Adipocyte (in vitro differentiated cells): ENCODE measurements at regions not wholly inside any gene's neighbourhood (a gene's known extent, or its start where the extent isn't known, plus 50 kb on each side); places are given as distances from the start of the nearest gene placed in this dataset.
"Not testable (repeated sequence)": the region's sequence is repeated elsewhere in the genome, so short reads cannot be mapped to it uniquely, and the experiment has no call there.

Experiments used
- DNase-seq: peaks from one replicate; pipeline ENCODE4 v3.0.0-alpha.2; 2015; ENCODE audit warnings: low read depth
- H3K27me3 ChIP-seq: replicated peaks from 2 replicates; pipeline ENCODE4 v1.7.0; 2013; ENCODE audit warnings: mild to moderate bottlenecking, low read length, moderate library complexity; ENCODE audit not compliant: control insufficient read depth, insufficient read depth
- H3K36me3 ChIP-seq: 2 replicates; pipeline ENCODE4 v1.7.0; 2013; ENCODE audit warnings: low read length, mild to moderate bottlenecking, moderate library complexity; ENCODE audit not compliant: control insufficient read depth, insufficient read depth, severe bottlenecking
- H3K4me1 ChIP-seq: 2 replicates; pipeline ENCODE4 v1.7.0; 2013; ENCODE audit warnings: mild to moderate bottlenecking, low read length, moderate library complexity; ENCODE audit not compliant: control insufficient read depth, insufficient read depth
- H3K4me3 ChIP-seq: 2 replicates; pipeline ENCODE4 v1.7.0; 2013; ENCODE audit warnings: mild to moderate bottlenecking, low read length, moderate library complexity
- H3K9ac ChIP-seq: 2 replicates; pipeline ENCODE4 v1.7.0; 2013; ENCODE audit warnings: mild to moderate bottlenecking, low read length, moderate library complexity
- H3K9me3 ChIP-seq: 2 replicates; pipeline ENCODE4 v1.7.0; 2013; ENCODE audit warnings: mild to moderate bottlenecking, low read length, moderate library complexity; ENCODE audit not compliant: control insufficient read depth

GRCh38 chr6:85157311-85157710 lies 292.6 kb upstream of the NT5E start:
- Histone ChIP-seq H3K4me3 (no peak overlapping the region), H3K27me3 (no peaks in the 10 kb centered on the region), H3K9ac (no peak overlapping the region), H3K36me3 (no peaks in the 10 kb centered on the region), H3K9me3 (no peaks in the 10 kb centered on the region), H3K4me1 (no peaks in the 10 kb centered on the region)
- DNase-seq, result no peak

GRCh38 chr6:85143676-85144075 lies 306.2 kb upstream of the NT5E start:
- no peak overlapping the region for H3K4me3 ChIP-seq
- H3K9me3 ChIP-seq, result peaks cover 3% of the 10 kb centered on the region
- DNase-seq, result no peak
- no peak overlapping the region for H3K9ac ChIP-seq
- no peaks in the 10 kb centered on the region for H3K27me3 ChIP-seq
- H3K36me3 ChIP-seq, result no peaks in the 10 kb centered on the region
- peaks cover 4% of the 10 kb centered on the region for H3K4me1 ChIP-seq

- H3K36me3 ChIP-seq, result no peaks in the 10 kb centered on the region
- H3K4me1 ChIP-seq, result peaks cover 16% of the 10 kb centered on the region
- no peaks in the 10 kb centered on the region for H3K27me3 ChIP-seq
- H3K9ac ChIP-seq, result no peak overlapping the region
- H3K9me3 ChIP-seq, result no peaks in the 10 kb centered on the region
- no peak overlapping the region for H3K4me3 ChIP-seq
- no peak for DNase-seq
Measured at GRCh38 chr6:85137865-85138264, 312.0 kb upstream of the NT5E start.

- Histone ChIP-seq H3K4me3 (peak overlapping the region; percentile 2), H3K27me3 (no peaks in the 10 kb centered on the region)
Measured at GRCh38 chr6:85136310-85136709, 313.6 kb upstream of the NT5E start.

GRCh38 chr6:85135376-85136094 lies 314.3 kb upstream of the NT5E start:
- Histone ChIP-seq H3K9ac (no peak overlapping the region), H3K27me3 (no peaks in the 10 kb centered on the region), H3K36me3 (no peaks in the 10 kb centered on the region), H3K4me3 (peak overlapping the region; percentile 45), H3K4me1 (peaks cover 16% of the 10 kb centered on the region), H3K9me3 (no peaks in the 10 kb centered on the region)
- peak; percentile 20 for DNase-seq

More at GRCh38 chr6:85136310-85136709, 313.6 kb upstream of the NT5E start:
- no peak for DNase-seq
- H3K36me3 ChIP-seq, result no peaks in the 10 kb centered on the region
- H3K9ac ChIP-seq, result peak overlapping the region; percentile 47
- peaks cover 16% of the 10 kb centered on the region for H3K4me1 ChIP-seq
- no peaks in the 10 kb centered on the region for H3K9me3 ChIP-seq

- Histone ChIP-seq H3K36me3 (no peaks in the 10 kb centered on the region), H3K4me3 (no peak overlapping the region), H3K4me1 (peaks cover 16% of the 10 kb centered on the region), H3K27me3 (no peaks in the 10 kb centered on the region), H3K9me3 (no peaks in the 10 kb centered on the region), H3K9ac (no peak overlapping the region)
- DNase-seq, result no peak
Measured at GRCh38 chr6:85134172-85134571, 315.7 kb upstream of the NT5E start.

- DNase-seq, result no peak
- peaks cover 19% of the 10 kb centered on the region for H3K4me1 ChIP-seq
- no peaks in the 10 kb centered on the region for H3K27me3 ChIP-seq
- H3K9ac ChIP-seq, result no peak overlapping the region
- no peaks in the 10 kb centered on the region for H3K9me3 ChIP-seq
- H3K36me3 ChIP-seq, result no peaks in the 10 kb centered on the region
- no peak overlapping the region for H3K4me3 ChIP-seq
Measured at GRCh38 chr6:85132091-85132490, 317.8 kb upstream of the NT5E start.

GRCh38 chr6:85130743-85131142 lies 319.1 kb upstream of the NT5E start:
- peaks cover 22% of the 10 kb centered on the region for H3K4me1 ChIP-seq
- no peak for DNase-seq
- H3K4me3 ChIP-seq, result no peak overlapping the region
- no peak overlapping the region for H3K9ac ChIP-seq
- no peaks in the 10 kb centered on the region for H3K36me3 ChIP-seq
- no peaks in the 10 kb centered on the region for H3K27me3 ChIP-seq
- no peaks in the 10 kb centered on the region for H3K9me3 ChIP-seq

- Histone ChIP-seq H3K9ac (no peak overlapping the region), H3K27me3 (no peaks in the 10 kb centered on the region), H3K9me3 (no peaks in the 10 kb centered on the region), H3K4me1 (peaks cover 24% of the 10 kb centered on the region), H3K4me3 (no peak overlapping the region), H3K36me3 (no peaks in the 10 kb centered on the region)
- no peak for DNase-seq
Measured at GRCh38 chr6:85129881-85130280, 320.0 kb upstream of the NT5E start.

- no peaks in the 10 kb centered on the region for H3K27me3 ChIP-seq
- no peak for DNase-seq
- peaks cover 27% of the 10 kb centered on the region for H3K4me1 ChIP-seq
- H3K9ac ChIP-seq, result no peak overlapping the region
- no peaks in the 10 kb centered on the region for H3K9me3 ChIP-seq
- H3K36me3 ChIP-seq, result no peaks in the 10 kb centered on the region
- no peak overlapping the region for H3K4me3 ChIP-seq
Measured at GRCh38 chr6:85128781-85129180, 321.1 kb upstream of the NT5E start.

GRCh38 chr6:85128256-85128655 lies 321.6 kb upstream of the NT5E start:
- not testable (repeated sequence) for DNase-seq, H3K36me3 ChIP-seq, H3K4me3 ChIP-seq, H3K9ac ChIP-seq, H3K27me3 ChIP-seq, H3K9me3 ChIP-seq
- H3K4me1 ChIP-seq, result peaks cover 27% of the 10 kb centered on the region

- no peak overlapping the region for H3K9ac ChIP-seq
- DNase-seq, result no peak
Measured at GRCh38 chr6:85127696-85128243, 322.1 kb upstream of the NT5E start.

More at GRCh38 chr6:85127696-85128243, 322.1 kb upstream of the NT5E start:
- peaks cover 27% of the 10 kb centered on the region for H3K4me1 ChIP-seq
- H3K27me3 ChIP-seq, result no peaks in the 10 kb centered on the region
- H3K4me3 ChIP-seq, result no peak overlapping the region
- H3K36me3 ChIP-seq, result no peaks in the 10 kb centered on the region
- no peaks in the 10 kb centered on the region for H3K9me3 ChIP-seq
